GM21526 (cell line): ENCODE measurements at regions not wholly inside any gene's neighbourhood (a gene's known extent, or its start where the extent isn't known, plus 50 kb on each side); places are given as distances from the start of the nearest gene placed in this dataset.
"Not testable (repeated sequence)": the region's sequence is repeated elsewhere in the genome, so short reads cannot be mapped to it uniquely, and the experiment has no call there.

Experiments
- ATAC-seq: cut with Tn5 transposase; IDR thresholded peaks from one replicate; pipeline ENCODE4 v1.9.1; 2021; ENCODE audit warnings: moderate library complexity; ENCODE audit not compliant: unreplicated experiment, low FRiP score

GRCh38 chr5:158607088-158607487 is 492.6 kb downstream of the EBF1 start:
- no peak for ATAC-seq

- no peak for ATAC-seq
Measured at GRCh38 chr5:158606233-158606632, 493.5 kb downstream of the EBF1 start.

GRCh38 chr5:158602981-158603380 is 496.7 kb downstream of the EBF1 start:
- no peak for ATAC-seq

GRCh38 chr5:158601118-158601517 is 498.6 kb downstream of the EBF1 start:
- ATAC-seq: no peak

GRCh38 chr5:158600679-158601078 is 499.0 kb downstream of the EBF1 start:
- no peak for ATAC-seq

GRCh38 chr5:158599157-158599556 is 500.6 kb downstream of the EBF1 start:
- ATAC-seq: no peak

- no peak for ATAC-seq
Measured at GRCh38 chr5:158594595-158595242, 505.0 kb downstream of the EBF1 start.

- no peak for ATAC-seq
Measured at GRCh38 chr5:158593925-158594324, 505.8 kb downstream of the EBF1 start.

GRCh38 chr5:158591301-158591863 is 508.3 kb downstream of the EBF1 start:
- ATAC-seq: no peak

GRCh38 chr5:158590746-158591300 is 508.9 kb downstream of the EBF1 start:
- ATAC-seq: no peak

GRCh38 chr5:158589939-158590338 is 509.8 kb downstream of the EBF1 start:
- ATAC-seq: no peak

- ATAC-seq: no peak
Measured at GRCh38 chr5:158588617-158589016, 511.1 kb downstream of the EBF1 start.

GRCh38 chr5:158586054-158586453 is 513.7 kb downstream of the EBF1 start:
- ATAC-seq: no peak

- ATAC-seq: not testable (repeated sequence)
Measured at GRCh38 chr5:158582669-158583068, 517.0 kb downstream of the EBF1 start.

GRCh38 chr5:158573829-158574228 is 525.9 kb downstream of the EBF1 start:
- ATAC-seq: no peak

GRCh38 chr5:158570502-158570901 is 529.2 kb downstream of the EBF1 start:
- no peak for ATAC-seq

GRCh38 chr5:158569534-158569933 is 530.2 kb downstream of the EBF1 start:
- ATAC-seq: no peak

- no peak for ATAC-seq
Measured at GRCh38 chr5:158565017-158565789, 534.5 kb downstream of the EBF1 start.

- no peak for ATAC-seq
Measured at GRCh38 chr5:158563760-158564390, 535.8 kb downstream of the EBF1 start.

- ATAC-seq: no peak
Measured at GRCh38 chr5:158561562-158562190, 538.0 kb downstream of the EBF1 start.

GRCh38 chr5:158560170-158560569 is 539.5 kb downstream of the EBF1 start:
- peak; percentile 95 for ATAC-seq
